Hepatocyte (in vitro differentiated cells): ENCODE measurements at regions not wholly inside any gene's neighbourhood (a gene's known extent, or its start where the extent isn't known, plus 50 kb on each side); places are given as distances from the start of the nearest gene placed in this dataset.

Experiments used
- DNase-seq: peaks from one replicate; pipeline ENCODE4 v3.0.0-alpha.2; 2016; ENCODE audit warnings: low spot score
- H2AFZ ChIP-seq: fragments of 200-600 bp; sonication (generic); 2 replicates; pipeline ENCODE4 v1.6.0; 2016; ENCODE audit warnings: antibody characterized with exemption, mild to moderate bottlenecking
- H3K27ac ChIP-seq: fragments of 200-600 bp; sonication (generic); 2 replicates; pipeline ENCODE4 v1.5.1; 2016; ENCODE audit warnings: mild to moderate bottlenecking
- H3K27me3 ChIP-seq: fragments of 200-600 bp; sonication (generic); 2 replicates; pipeline ENCODE4 v1.6.1; 2016
- H3K36me3 ChIP-seq: fragments of 200-600 bp; sonication (generic); replicated peaks from 2 replicates; pipeline ENCODE4 v1.5.1; 2016; ENCODE audit warnings: low read depth; ENCODE audit not compliant: insufficient read depth
- H3K4me1 ChIP-seq: fragments of 200-600 bp; sonication (generic); 2 replicates; pipeline ENCODE4 v1.5.1; 2016; ENCODE audit warnings: mild to moderate bottlenecking, moderate library complexity; ENCODE audit not compliant: insufficient read depth
- H3K4me2 ChIP-seq: fragments of 200-600 bp; sonication (generic); 2 replicates; pipeline ENCODE4 v1.6.0; 2016
- H3K4me3 ChIP-seq: fragments of 200-600 bp; sonication (generic); 2 replicates; pipeline ENCODE4 v1.5.1; 2016; ENCODE audit warnings: mild to moderate bottlenecking
- H3K79me2 ChIP-seq: fragments of 200-600 bp; sonication (generic); 2 replicates; pipeline ENCODE4 v1.6.0; 2017; ENCODE audit warnings: mild to moderate bottlenecking
- H3K9me2 ChIP-seq: fragments of 200-600 bp; sonication (generic); replicated peaks from 2 replicates; pipeline ENCODE4 v1.6.0; 2017; ENCODE audit warnings: mild to moderate bottlenecking; ENCODE audit not compliant: insufficient read depth
- H3K9me3 ChIP-seq: fragments of 200-600 bp; sonication (generic); 2 replicates; pipeline ENCODE4 v1.5.1; 2016; ENCODE audit warnings: low read depth, mild to moderate bottlenecking
- H4K20me1 ChIP-seq: fragments of 200-600 bp; sonication (generic); 2 replicates; pipeline ENCODE4 v1.6.0; 2016; ENCODE audit warnings: mild to moderate bottlenecking; ENCODE audit not compliant: insufficient read depth, poor library complexity, severe bottlenecking
- EZH2 ChIP-seq: fragments of 200-600 bp; sonication (generic); IDR thresholded peaks from 2 replicates; pipeline ENCODE4 v1.6.1; 2016; ENCODE audit warnings: antibody characterized with exemption, mild to moderate bottlenecking, borderline replicate concordance
- EZH2phosphoT487 ChIP-seq: fragments of 200-600 bp; sonication (generic); IDR thresholded peaks from one replicate; pipeline ENCODE4 v1.6.1; 2018; ENCODE audit warnings: antibody characterized with exemption, mild to moderate bottlenecking, low read depth, moderate library complexity; ENCODE audit not compliant: unreplicated experiment, severe bottlenecking
- WGBS: methylation state at CpG from one replicate; pipeline ENCODE4 v1.1.6; 2016; ENCODE audit warnings: low lambda C conversion rate; ENCODE audit errors: missing lambda C conversion rate; 5-methylcytosine and 5-hydroxymethylcytosine counted together
- TF ChIP-seq, protein P1 (sequence below): fragments of 200-600 bp; sonication (generic); IDR thresholded peaks from 2 replicates; pipeline ENCODE4 v1.5.1; 2016; ENCODE audit warnings: antibody characterized with exemption, mild to moderate bottlenecking; ENCODE audit not compliant: poor library complexity

DNA sequence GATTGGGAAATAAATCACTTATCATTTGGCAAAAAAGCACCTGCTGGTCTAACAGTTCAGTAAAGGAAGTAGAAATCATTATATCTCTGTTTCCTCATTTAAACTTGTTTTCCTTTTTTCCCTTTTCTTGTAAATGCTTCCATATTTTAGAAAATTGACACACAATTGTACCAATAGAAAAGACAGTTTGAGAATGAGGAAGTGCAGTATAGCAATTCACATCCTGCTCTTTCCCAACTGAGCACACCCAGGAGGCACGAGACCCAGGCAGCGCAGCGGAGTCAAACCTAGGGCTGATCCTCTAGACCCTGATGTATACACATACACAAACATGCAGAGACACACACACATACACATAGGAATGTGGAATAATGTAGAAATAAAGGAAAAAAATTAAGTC lies 74.8 kb upstream of the PACRGL start:
- TF ChIP-seq, protein P1, sequence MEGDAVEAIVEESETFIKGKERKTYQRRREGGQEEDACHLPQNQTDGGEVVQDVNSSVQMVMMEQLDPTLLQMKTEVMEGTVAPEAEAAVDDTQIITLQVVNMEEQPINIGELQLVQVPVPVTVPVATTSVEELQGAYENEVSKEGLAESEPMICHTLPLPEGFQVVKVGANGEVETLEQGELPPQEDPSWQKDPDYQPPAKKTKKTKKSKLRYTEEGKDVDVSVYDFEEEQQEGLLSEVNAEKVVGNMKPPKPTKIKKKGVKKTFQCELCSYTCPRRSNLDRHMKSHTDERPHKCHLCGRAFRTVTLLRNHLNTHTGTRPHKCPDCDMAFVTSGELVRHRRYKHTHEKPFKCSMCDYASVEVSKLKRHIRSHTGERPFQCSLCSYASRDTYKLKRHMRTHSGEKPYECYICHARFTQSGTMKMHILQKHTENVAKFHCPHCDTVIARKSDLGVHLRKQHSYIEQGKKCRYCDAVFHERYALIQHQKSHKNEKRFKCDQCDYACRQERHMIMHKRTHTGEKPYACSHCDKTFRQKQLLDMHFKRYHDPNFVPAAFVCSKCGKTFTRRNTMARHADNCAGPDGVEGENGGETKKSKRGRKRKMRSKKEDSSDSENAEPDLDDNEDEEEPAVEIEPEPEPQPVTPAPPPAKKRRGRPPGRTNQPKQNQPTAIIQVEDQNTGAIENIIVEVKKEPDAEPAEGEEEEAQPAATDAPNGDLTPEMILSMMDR: no peak
- no peak for TF ChIP-seq EZH2phosphoT487
- no peak for TF ChIP-seq EZH2
- H3K9me3 ChIP-seq: no peaks in the 10 kb centered on the region
- no peak overlapping the region for H3K4me2 ChIP-seq
- no peak for DNase-seq
- H3K4me3 ChIP-seq: no peak overlapping the region
- H3K27me3 ChIP-seq: no peaks in the 10 kb centered on the region
- H3K36me3 ChIP-seq: no peaks in the 10 kb centered on the region
- no peaks in the 10 kb centered on the region for H4K20me1 ChIP-seq
- no peaks in the 10 kb centered on the region for H3K79me2 ChIP-seq
- WGBS: 86% methylated on average over 3 of the region's 3 CpGs
- peak overlapping the region; percentile 3 for H3K27ac ChIP-seq
- H3K4me1 ChIP-seq: no peaks in the 10 kb centered on the region
- no peak overlapping the region for H2AFZ ChIP-seq
- no peaks in the 10 kb centered on the region for H3K9me2 ChIP-seq

DNA sequence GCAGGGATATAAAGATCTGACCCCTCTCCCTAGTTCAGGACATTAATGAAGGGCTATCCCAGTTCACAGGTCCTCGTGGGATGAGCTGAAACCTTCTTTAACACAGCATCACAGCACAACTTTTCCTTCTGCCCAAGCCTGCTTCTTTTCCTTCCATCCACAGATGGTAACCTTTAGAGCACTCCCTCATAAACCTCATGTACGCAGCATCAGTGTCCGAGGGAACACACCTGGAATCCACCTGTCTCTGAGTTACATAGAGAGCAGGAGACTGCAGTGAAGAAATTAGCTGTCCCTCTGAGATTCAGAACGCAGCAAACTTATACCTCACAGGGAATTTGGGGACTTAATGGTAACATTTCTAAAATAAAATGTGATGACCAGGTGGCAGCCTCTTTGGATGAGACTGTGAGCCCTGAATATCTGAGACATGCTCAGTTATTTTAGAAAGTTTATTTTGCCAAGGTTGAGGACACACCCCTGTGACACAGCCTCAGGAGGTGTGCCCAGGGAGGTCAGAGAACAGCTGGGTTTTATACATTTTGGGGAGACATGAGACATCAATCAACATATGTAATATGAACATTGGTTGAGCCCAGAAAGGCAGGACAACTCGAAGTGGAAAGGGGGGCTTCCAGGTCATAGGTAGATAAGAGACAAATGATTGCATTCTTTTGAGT lies 73.8 kb upstream of the PACRGL start:
- Histone ChIP-seq H3K4me1 (no peaks in the 10 kb centered on the region), H3K27ac (no peak overlapping the region)

DNA sequence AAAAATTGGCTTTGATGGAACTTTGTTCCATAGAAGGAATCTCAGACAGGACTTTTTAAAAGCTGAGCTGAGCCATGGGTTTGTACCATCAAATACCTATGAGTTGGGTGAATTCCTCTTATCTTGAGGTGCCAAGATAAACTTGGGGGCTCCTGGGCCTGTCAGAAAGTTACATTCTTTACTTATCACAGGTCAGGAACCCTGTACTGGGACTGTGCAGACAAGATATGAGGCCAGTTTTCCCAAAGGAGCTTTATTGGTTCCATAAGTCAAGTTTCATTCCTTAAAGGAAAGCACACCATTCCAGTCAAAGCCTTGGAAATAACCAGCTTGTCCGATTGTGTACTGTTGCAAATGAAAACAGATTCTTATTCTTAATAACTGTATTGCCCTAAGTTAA lies 72.4 kb upstream of the PACRGL start:
- H3K9me3 ChIP-seq: no peaks in the 10 kb centered on the region
- DNase-seq: no peak
- no peaks in the 10 kb centered on the region for H3K27me3 ChIP-seq
- TF ChIP-seq EZH2: no peak
- TF ChIP-seq, protein P1: no peak
- no peak for TF ChIP-seq EZH2phosphoT487
- 83% methylated on average over 1 of the region's 1 CpG for WGBS
- H3K27ac ChIP-seq: no peak overlapping the region
- H3K4me1 ChIP-seq: no peaks in the 10 kb centered on the region
- H4K20me1 ChIP-seq: no peaks in the 10 kb centered on the region
- H3K36me3 ChIP-seq: no peaks in the 10 kb centered on the region
- no peaks in the 10 kb centered on the region for H3K9me2 ChIP-seq
- no peaks in the 10 kb centered on the region for H3K79me2 ChIP-seq
- H2AFZ ChIP-seq: no peak overlapping the region
- H3K4me2 ChIP-seq: no peak overlapping the region
- no peak overlapping the region for H3K4me3 ChIP-seq

More for the DNA sequence above, 73.8 kb upstream of the PACRGL start:
- TF ChIP-seq EZH2phosphoT487: no peak
- TF ChIP-seq EZH2: no peak
- TF ChIP-seq, protein P1: no peak
- Histone ChIP-seq H3K79me2 (no peaks in the 10 kb centered on the region), H2AFZ (no peak overlapping the region), H3K4me2 (no peak overlapping the region), H4K20me1 (no peaks in the 10 kb centered on the region), H3K9me3 (no peaks in the 10 kb centered on the region), H3K36me3 (no peaks in the 10 kb centered on the region), H3K4me3 (no peak overlapping the region), H3K9me2 (no peaks in the 10 kb centered on the region), H3K27me3 (no peaks in the 10 kb centered on the region)
- DNase-seq: no peak
- WGBS: 68% methylated on average over 5 of the region's 5 CpGs
